ENCODE measurements at regions not wholly inside any gene's neighbourhood (a gene's known extent, or its start where the extent isn't known, plus 50 kb on each side); places are given as distances from the start of the nearest gene placed in this dataset.
A peak's percentile ranks its signal among the peaks of the same experiment; 100 is the strongest.
"Not testable (repeated sequence)": the region's sequence is repeated elsewhere in the genome, so short reads cannot be mapped to it uniquely, and the experiment has no call there.

DNA sequence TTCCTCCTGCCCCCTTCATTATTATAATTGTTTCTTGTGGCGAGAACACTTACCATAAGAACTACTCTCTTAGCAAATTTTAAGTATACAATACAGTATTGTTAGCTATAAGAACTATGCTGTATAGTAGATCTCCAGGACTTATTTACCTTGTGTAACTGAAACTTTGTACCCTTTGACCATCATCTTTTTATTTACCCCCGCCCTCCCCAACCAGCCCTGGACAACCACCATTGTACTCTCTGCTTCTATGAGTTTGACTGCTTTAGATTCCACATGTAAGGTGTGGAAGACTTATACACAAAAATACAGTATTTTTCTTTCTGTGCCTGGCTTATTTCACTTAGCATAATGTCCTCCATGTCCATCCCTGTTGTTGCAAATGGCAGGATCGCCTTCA is 161.1 kb downstream of the PHF8 start:
- DNase-seq (ENCODE audit: low read depth, low spot score): no peak

GRCh38 chrX:53882331-53882730 is 161.9 kb downstream of the PHF8 start:
- no peak for DNase-seq (ENCODE audit: low read depth, low spot score)

DNA sequence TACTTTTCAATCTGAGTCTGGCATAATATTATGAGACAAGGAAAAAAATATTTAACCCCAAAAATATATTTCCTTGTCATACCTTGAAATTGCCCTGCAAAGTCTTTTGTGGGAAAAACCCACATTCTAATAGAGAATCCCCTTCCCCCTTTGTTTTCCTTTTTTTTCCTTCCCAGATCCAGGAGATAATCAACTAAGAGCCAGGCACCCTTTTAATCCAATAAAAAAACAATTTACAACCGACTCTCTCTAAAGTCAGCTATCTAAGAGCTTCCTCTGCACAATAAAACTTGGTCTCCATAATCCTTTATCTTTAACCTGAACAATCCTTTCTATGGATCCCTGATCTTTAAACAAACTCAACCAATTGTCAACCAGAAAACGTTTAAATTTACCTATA is 163.5 kb downstream of the PHF8 start:
- not testable (repeated sequence) for DNase-seq (ENCODE audit: low read depth, low spot score)

DNA sequence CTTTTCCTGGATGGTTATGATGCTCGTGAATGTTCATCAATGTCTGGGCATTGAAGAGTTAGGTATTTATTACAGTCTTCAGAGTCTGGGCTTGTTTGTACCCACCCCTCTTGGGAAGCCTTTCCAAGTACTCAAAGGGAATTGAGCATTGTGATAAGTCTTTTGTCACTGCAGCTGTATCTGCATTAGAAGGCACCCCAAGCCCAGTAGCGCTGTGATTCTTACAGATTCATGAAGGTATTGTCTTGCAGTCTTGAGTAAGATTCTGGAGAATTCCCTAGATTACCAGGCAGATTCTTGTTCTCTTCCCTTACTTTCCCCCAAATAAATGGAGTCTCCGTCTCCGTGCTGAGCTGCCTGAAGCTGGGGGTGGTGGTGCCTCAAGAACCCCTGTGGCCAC is 173.4 kb upstream of the HUWE1 start:
- DNase-seq (ENCODE audit: low read depth, low spot score): no peak

DNA sequence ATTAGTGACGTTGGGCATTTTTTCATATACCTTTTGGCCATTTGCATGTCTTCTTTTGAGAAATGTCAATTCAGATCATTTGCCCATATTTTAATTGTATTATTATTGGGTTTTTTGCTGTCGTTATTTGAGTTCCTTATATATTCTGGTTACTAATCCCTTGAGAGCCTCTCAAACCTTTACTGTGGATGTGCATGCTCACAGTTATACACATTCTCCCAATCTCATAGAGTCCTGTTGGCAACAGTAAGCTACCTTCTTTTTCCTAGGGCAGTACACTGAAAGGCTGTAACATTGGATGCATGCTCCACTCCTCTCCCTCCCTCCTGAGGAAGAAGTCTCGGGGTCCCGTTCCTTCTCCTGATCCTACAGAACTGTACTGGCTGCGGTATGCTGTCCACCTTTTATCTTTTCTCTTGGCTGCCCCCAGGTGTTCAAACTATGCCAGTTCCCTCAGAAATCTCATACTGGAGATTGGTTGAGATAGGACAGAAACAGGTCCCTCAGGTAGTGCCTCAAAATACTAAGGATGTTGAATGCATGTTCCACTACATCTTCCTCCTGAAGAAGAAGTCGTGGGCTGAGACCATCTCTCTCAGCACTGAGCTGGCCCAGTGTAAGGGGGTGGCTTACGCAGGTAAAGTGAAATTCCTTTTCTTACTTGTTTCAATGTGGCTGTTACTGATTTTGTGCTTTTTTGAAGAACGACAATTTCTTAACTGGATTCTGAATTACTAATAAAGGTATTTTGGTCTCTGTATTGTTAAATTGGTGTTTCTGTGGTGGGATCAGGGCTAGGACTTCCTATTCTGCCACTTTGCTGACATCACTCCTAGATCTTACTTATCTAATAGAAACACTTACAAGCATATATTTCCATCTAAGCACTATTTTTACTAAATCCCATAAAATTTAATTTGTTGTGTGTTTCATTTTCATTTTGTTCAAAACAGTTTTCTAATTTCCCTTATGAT is 145.4 kb upstream of the HUWE1 start:
- peak; percentile 0 for DNase-seq (ENCODE audit: low read depth, low spot score)

DNA sequence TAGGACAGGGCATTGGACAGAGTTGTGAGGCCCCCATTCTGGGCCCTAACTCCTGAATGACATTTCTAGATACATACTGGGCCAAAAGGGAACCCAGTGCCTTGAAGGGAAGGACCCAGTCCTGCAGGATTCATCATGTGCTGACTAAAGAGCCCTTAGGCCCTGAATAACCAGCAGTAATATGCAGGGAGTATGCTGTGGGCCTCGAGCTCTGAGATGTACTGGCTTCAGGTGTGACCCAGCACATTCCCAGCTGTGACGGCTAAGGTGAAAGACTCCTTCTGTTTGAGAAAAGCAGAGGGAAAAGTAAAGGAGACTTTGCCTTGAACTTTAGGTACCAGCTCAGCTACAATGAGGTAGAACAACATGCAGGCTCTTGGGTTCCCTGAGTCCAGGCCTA is 138.2 kb upstream of the HUWE1 start:
- DNase-seq (ENCODE audit: low read depth, low spot score): no peak

DNA sequence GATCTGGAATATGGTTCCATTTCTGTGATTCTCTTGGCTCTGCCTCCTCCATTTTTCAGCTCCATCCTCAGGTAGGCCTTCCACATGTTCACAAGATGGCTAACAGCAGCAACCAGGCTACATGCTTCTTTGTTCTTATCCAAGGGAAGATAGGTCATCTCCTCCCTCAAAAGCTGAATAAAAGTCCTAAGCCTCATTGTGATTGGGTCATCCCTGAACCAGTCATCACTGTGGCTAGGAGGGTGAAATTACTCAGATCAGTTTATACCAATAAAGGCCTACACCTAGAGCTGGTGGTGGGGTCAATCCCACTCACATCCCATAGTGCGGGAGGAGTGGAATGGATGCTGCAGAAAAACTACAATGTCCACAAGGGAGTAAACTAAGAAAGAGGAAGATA is 131.6 kb upstream of the HUWE1 start:
- DNase-seq (ENCODE audit: low read depth, low spot score): not testable (repeated sequence)

DNA sequence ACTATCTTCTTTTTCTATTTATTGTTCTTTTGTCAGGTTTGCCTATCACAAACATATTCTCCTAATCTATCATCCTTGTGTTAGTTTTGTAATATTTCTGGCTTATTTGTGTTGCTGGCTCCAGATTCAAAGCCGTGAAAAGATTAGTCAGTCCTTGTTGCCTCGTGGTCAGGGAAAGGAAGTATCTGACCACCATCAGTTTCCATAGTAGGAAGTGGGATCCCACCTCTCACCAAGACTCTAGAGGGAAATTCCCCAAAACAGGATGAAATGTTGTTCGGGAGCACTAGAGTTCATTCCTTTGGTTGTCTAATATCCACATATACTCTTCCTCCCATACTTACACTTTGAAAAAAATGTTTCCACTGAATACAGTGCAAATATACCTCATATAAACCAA is 131.0 kb upstream of the HUWE1 start:
- no peak for DNase-seq (ENCODE audit: low read depth, low spot score)

DNA sequence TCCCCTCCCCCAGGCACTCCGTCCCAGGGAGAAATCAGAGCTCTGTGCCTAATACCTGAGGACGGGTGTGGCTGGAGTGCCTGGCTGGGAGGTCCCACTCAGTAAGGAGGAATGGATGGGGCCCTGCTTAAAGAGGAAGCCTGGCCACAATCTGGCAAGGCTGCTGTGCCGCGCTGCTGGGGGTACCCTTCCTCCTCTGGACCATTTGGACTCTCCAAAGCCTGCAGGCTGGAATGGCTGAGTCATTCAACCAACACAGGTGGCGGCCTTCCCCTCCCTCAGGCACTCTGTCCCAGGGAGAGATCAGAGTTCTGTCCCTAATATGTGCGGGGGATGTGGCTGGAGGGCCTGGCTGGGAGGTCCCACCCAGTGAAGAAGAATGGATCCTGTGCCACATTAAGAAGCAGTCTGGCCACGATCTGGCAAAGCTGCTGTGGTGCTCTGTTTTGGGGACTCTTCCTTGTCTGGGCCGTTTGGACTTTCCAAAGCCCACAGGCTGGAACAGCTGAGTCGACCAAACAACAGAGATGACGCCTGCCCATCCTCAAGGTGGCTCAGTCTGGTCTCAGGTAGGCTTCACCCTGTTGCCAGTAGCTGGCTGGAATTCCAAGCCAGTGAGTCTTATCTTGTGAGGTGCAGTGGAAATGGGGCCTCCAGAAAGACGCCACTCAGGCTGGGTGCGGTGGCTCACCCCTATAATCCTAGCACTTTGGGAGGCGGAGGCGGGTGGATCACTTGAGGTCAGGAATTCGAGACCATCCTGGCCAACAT is 127.3 kb upstream of the HUWE1 start:
- DNase-seq (ENCODE audit: low read depth, low spot score): no peak

GRCh38 chrX:53798281-53798680 is 111.8 kb upstream of the HUWE1 start:
- no peak for DNase-seq (ENCODE audit: low read depth, low spot score)

GRCh38 chrX:53795576-53795975 is 109.1 kb upstream of the HUWE1 start:
- no peak for DNase-seq (ENCODE audit: low read depth, low spot score)

DNA sequence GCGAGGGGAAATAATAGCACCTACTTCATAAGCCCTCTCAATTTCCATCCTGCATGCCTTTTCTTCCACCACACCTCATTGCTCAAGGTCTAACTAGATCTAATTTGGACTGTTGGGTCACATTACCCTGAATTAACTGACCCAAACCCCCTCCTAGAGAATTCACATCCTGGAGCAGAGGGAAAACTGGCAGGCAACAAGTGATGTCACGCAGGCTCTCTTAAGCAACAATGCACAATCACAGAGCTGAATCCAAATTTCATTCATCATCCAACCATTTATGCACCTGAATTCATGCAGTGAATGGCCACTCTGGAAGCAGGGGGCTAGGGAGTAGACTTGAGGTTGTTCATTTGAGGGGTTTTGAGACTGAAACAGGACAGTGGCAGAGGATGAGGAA is 107.7 kb upstream of the HUWE1 start:
- DNase-seq (ENCODE audit: low read depth, low spot score): no peak

GRCh38 chrX:53768865-53769264 is 82.3 kb upstream of the HUWE1 start:
- no peak for DNase-seq (ENCODE audit: low read depth, low spot score)

GRCh38 chrX:53768451-53768850 is 81.9 kb upstream of the HUWE1 start:
- no peak for DNase-seq (ENCODE audit: low read depth, low spot score)

GRCh38 chrX:53767544-53767943 is 81.0 kb upstream of the HUWE1 start:
- DNase-seq (ENCODE audit: low read depth, low spot score): no peak

GRCh38 chrX:53757181-53757580 is 70.7 kb upstream of the HUWE1 start:
- not testable (repeated sequence) for DNase-seq (ENCODE audit: low read depth, low spot score)

GRCh38 chrX:53746718-53747117 is 60.2 kb upstream of the HUWE1 start:
- no peak for DNase-seq (ENCODE audit: low read depth, low spot score)

GRCh38 chrX:53743244-53743643 is 56.7 kb upstream of the HUWE1 start:
- DNase-seq (ENCODE audit: low read depth, low spot score): no peak

- no peak for DNase-seq (ENCODE audit: low read depth, low spot score)
These were observed 51.9 kb upstream of the HUWE1 start for GRCh38 chrX:53738370-53738906.

All from activated naive CD8-positive, alpha-beta T cell treated with anti-CD3 and anti-CD28 coated beads, Interleukin-2, amount 50 U/mL, for 16 hours (primary cell).